IPS DF 19.7 (cell line): ENCODE measurements at regions not wholly inside any gene's neighbourhood (a gene's known extent, or its start where the extent isn't known, plus 50 kb on each side); places are given as distances from the start of the nearest gene placed in this dataset.
A peak's percentile ranks its signal among the peaks of the same experiment; 100 is the strongest.

Experiments
- DNase-seq: peaks from one replicate; pipeline ENCODE4 v3.0.0-alpha.2; 2013; ENCODE audit warnings: low read depth, low spot score

- no peak for DNase-seq
These were observed 92.7 kb upstream of the PRICKLE2 start for GRCh38 chr3:64318001-64318400.

- DNase-seq, result no peak
These were observed 91.7 kb upstream of the PRICKLE2 start for GRCh38 chr3:64316971-64317370.

- DNase-seq, result no peak
These were observed 86.3 kb upstream of the PRICKLE2 start for GRCh38 chr3:64311424-64312061.

- DNase-seq, result no peak
These were observed 83.7 kb upstream of the PRICKLE2 start for GRCh38 chr3:64308931-64309330.

- no peak for DNase-seq
These were observed 81.5 kb upstream of the PRICKLE2 start for GRCh38 chr3:64306745-64307144.

- no peak for DNase-seq
These were observed 80.5 kb upstream of the PRICKLE2 start for GRCh38 chr3:64305731-64306130.

- DNase-seq, result no peak
These were observed 79.7 kb upstream of the PRICKLE2 start for GRCh38 chr3:64304828-64305410.

GRCh38 chr3:64303881-64304280, 78.6 kb upstream of the PRICKLE2 start:
- no peak for DNase-seq

GRCh38 chr3:64303401-64303800, 78.1 kb upstream of the PRICKLE2 start:
- no peak for DNase-seq

GRCh38 chr3:64301476-64301875, 76.2 kb upstream of the PRICKLE2 start:
- no peak for DNase-seq

- DNase-seq, result no peak
These were observed 75.6 kb upstream of the PRICKLE2 start for GRCh38 chr3:64300790-64301423.

- DNase-seq, result no peak
These were observed 73.9 kb upstream of the PRICKLE2 start for GRCh38 chr3:64299206-64299605.

- DNase-seq, result no peak
These were observed 72.3 kb upstream of the PRICKLE2 start for GRCh38 chr3:64297563-64297962.

GRCh38 chr3:64295594-64295993, 70.3 kb upstream of the PRICKLE2 start:
- DNase-seq, result no peak

- no peak for DNase-seq
These were observed 69.5 kb upstream of the PRICKLE2 start for GRCh38 chr3:64294771-64295170.

GRCh38 chr3:64293121-64293520, 67.9 kb upstream of the PRICKLE2 start:
- DNase-seq, result no peak

- no peak for DNase-seq
These were observed 66.7 kb upstream of the PRICKLE2 start for GRCh38 chr3:64291956-64292355.

- no peak for DNase-seq
These were observed 66.1 kb upstream of the PRICKLE2 start for GRCh38 chr3:64291345-64291744.

- no peak for DNase-seq
These were observed 65.6 kb upstream of the PRICKLE2 start for GRCh38 chr3:64290864-64291263.

GRCh38 chr3:64290161-64290560, 64.9 kb upstream of the PRICKLE2 start:
- DNase-seq, result no peak

GRCh38 chr3:64289622-64290021, 64.4 kb upstream of the PRICKLE2 start:
- no peak for DNase-seq

- peak; percentile 20 for DNase-seq
These were observed 53.4 kb upstream of the PRICKLE2 start for GRCh38 chr3:64278625-64279024.

GRCh38 chr3:64276131-64276530, 50.9 kb upstream of the PRICKLE2 start:
- DNase-seq, result no peak
